Tibial artery (tissue), 4 donors: ENCODE measurements at regions not wholly inside any gene's neighbourhood (a gene's known extent, or its start where the extent isn't known, plus 50 kb on each side); places are given as distances from the start of the nearest gene placed in this dataset.

Source experiments
- DNase-seq, 2 donors: peaks; one replicate each; pipeline ENCODE4 v3.0.0-alpha.2; 2019
- H3K27ac ChIP-seq, 2 donors: fragments of 200-600 bp; sonication (generic) in 1 of 2; 1 replicate in 1 of 2; 2 replicates in 1 of 2; pipeline ENCODE4 v1.5.1; 2018 to 2019; ENCODE audit warnings: mild to moderate bottlenecking in 1 of 2
- H3K27me3 ChIP-seq, 2 donors: fragments of 200-600 bp; sonication (generic) in 1 of 2; one replicate each; pipeline versions ENCODE4 v1.5.1 to v1.6.0; 2016 to 2019
- H3K36me3 ChIP-seq, 3 donors: fragments of 200-600 bp; sonication (generic) in 2 of 3; one replicate each; pipeline ENCODE4 v1.5.1; 2016 to 2019; ENCODE audit warnings: mild to moderate bottlenecking in 2 of 3
- H3K4me1 ChIP-seq, 4 donors: fragments of 200-600 bp; sonication (generic) in 2 of 4; 1 replicate in 3 of 4; 2 replicates in 1 of 4; pipeline ENCODE4 v1.5.1; 2016 to 2019
- H3K4me3 ChIP-seq, 2 donors: fragments of 200-600 bp; sonication (generic) in 1 of 2; 1 replicate in 1 of 2; 2 replicates in 1 of 2; pipeline ENCODE4 v1.5.1; 2018 to 2019; ENCODE audit warnings: mild to moderate bottlenecking in 2 of 2
- H3K9me3 ChIP-seq, 3 donors: fragments of 200-600 bp; sonication (generic) in 1 of 3; one replicate each; pipeline ENCODE4 v1.5.1; 2016 to 2019
- intact Hi-C: fragments of 100-400 bp; cut with DNase I; formaldehyde crosslinking; loops from one replicate; pipeline ENCODE4 v1.15.0; 2023; ENCODE audit warnings: low total_unique reads
- TF ChIP-seq, protein P1 (sequence below), 2 experiments: fragments of 200-600 bp in 1 of 2; fragments of 450-650 bp in 1 of 2; IDR thresholded peaks; one replicate each; pipeline ENCODE4 v1.5.1; 2017 to 2019; ENCODE audit warnings: antibody characterized with exemption in 2 of 2, mild to moderate bottlenecking in 1 of 2, moderate library complexity in 1 of 2

DNA sequence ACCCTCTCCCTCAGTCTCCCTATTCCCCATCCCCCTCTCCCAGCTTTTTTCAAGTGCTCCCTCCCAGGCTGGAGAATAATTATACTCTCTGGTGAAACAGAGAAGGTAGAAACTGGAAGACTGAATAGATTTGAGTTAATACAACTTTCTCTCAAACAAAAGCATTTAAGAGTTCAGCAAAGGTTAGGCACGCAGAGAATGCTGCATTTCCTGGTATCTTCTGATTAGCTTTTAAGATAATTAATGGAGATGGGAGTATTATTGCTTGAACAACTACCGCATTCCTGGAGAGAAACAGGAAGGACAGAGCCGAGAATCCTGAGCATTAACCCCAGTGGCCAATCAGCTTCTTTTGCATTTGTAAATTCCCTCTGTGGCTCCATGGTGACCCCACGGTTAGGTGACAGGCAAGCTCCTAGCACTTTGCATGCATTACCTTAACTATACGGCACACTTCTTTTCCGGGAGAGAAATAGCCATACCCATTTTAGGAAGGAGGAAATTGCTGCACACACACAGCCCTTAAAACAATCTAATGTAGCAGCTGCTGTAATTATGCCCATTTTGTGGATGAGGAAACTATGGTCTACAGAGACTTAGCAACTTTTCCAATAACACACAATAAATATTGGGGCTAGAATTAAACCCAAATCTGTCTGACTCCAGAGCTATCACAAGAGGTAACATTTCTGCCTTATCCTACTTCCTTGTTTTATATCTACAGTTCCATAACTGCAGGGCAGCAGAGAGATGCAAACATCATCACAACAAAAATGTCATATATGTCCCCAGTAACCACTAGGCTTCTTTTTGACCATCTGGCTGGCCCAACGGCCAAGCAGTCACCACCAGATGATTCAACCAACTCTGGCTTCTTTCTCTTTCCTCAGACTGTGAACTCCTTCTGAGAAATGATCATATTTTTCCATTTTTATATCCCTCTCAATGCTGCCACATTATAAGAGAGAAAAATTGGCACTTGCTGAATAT lies 169.9 kb downstream of the CD24 start:
- intact Hi-C loops, result no loop called here
- TF ChIP-seq, protein P1, sequence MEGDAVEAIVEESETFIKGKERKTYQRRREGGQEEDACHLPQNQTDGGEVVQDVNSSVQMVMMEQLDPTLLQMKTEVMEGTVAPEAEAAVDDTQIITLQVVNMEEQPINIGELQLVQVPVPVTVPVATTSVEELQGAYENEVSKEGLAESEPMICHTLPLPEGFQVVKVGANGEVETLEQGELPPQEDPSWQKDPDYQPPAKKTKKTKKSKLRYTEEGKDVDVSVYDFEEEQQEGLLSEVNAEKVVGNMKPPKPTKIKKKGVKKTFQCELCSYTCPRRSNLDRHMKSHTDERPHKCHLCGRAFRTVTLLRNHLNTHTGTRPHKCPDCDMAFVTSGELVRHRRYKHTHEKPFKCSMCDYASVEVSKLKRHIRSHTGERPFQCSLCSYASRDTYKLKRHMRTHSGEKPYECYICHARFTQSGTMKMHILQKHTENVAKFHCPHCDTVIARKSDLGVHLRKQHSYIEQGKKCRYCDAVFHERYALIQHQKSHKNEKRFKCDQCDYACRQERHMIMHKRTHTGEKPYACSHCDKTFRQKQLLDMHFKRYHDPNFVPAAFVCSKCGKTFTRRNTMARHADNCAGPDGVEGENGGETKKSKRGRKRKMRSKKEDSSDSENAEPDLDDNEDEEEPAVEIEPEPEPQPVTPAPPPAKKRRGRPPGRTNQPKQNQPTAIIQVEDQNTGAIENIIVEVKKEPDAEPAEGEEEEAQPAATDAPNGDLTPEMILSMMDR (IDR thresholded peaks at IDR 0.05), result no peak
- Histone ChIP-seq H3K4me1 (no peaks in the 10 kb centered on the region), H3K9me3 (peaks cover 0 to 20% (median 3%) of the 10 kb centered on the region in 3 donors), H3K27ac (no peak overlapping the region), H3K36me3 (no peaks in the 10 kb centered on the region), H3K4me3 (no peak overlapping the region), H3K27me3 (no peaks in the 10 kb centered on the region)
- no peak for DNase-seq

DNA sequence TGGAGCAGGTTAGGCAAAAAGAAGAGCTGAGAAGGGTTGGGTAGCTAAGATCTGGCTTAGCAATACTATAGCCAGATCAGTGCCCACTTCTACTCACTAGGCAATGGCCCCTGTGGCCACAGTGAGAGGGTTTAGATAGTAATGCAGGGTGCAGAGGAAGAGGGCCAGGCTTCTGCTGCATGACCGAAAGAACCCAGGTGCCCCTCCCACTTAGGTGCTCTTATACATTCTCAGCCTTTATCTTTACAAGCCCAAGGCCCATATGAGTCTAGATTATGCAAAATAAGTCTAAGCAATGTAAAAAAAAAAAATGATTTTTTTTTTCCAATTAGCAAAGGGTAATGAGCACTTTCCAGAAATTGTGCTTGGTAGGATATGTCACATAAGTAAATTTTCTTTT lies 171.3 kb downstream of the CD24 start:
- H3K4me3 ChIP-seq, result no peak overlapping the region
- no peaks in the 10 kb centered on the region for H3K4me1 ChIP-seq
- no peaks in the 10 kb centered on the region for H3K36me3 ChIP-seq
- intact Hi-C loops, result no loop called here
- no peak for DNase-seq
- no peaks in the 10 kb centered on the region for H3K27me3 ChIP-seq
- peaks cover 0 to 7% (median 0%) of the 10 kb centered on the region in 3 donors for H3K9me3 ChIP-seq
- TF ChIP-seq, protein P1 (IDR thresholded peaks at IDR 0.05), result no peak
- no peak overlapping the region for H3K27ac ChIP-seq

DNA sequence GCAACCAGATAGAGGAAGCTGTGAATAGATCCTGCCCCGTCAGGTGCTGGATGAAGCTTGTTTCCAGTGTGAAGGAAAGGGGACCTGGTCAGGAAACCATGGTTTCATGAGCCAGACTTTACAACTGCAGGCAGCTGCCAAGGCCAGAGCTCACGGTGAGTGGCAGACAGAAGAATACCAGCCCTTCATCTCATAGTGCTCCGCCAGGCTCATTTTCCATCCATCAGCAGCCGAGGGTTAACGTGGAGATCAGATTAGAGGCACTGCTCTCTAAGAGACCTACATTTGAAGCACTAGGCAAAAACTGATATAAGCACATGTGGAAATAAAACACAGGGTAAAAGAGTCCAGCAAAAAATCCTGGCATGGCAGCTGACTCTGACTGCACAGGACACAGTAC lies 172.4 kb downstream of the CD24 start:
- no peaks in the 10 kb centered on the region for H3K27me3 ChIP-seq
- H3K27ac ChIP-seq, result no peak overlapping the region
- H3K9me3 ChIP-seq, result no peaks in the 10 kb centered on the region
- intact Hi-C loops, result no loop called here
- TF ChIP-seq, protein P1 (IDR thresholded peaks at IDR 0.05), result no peak
- no peaks in the 10 kb centered on the region for H3K36me3 ChIP-seq
- H3K4me1 ChIP-seq, result no peaks in the 10 kb centered on the region
- H3K4me3 ChIP-seq, result no peak overlapping the region
- no peak for DNase-seq

DNA sequence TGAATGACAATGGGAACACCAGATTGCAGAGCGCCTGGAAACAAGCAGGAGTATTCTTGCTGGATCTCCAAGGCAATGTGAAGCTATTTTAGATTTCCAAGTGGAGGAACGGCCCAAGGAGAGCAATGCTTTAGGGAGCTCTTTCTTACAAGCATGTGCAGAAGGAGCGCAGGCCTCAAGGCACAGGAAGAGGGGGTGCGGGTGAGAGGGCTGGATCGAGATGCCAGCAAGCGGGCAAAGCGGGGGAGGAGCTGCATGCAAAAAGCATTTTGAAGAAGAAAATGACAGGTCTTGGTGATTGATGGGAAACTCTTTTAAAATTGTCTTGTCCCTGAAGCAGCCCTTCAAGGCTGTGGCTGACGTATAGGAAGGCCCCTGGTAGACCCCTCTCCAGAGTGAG lies 171.9 kb downstream of the QRSL1 start:
- Histone ChIP-seq H3K27me3 (no peaks in the 10 kb centered on the region), H3K36me3 (no peaks in the 10 kb centered on the region), H3K4me1 (no peaks in the 10 kb centered on the region), H3K27ac (no peak overlapping the region), H3K4me3 (no peak overlapping the region), H3K9me3 (no peaks in the 10 kb centered on the region)
- intact Hi-C loops, result no loop called here
- TF ChIP-seq, protein P1 (IDR thresholded peaks at IDR 0.05), result no peak
- no peak for DNase-seq

DNA sequence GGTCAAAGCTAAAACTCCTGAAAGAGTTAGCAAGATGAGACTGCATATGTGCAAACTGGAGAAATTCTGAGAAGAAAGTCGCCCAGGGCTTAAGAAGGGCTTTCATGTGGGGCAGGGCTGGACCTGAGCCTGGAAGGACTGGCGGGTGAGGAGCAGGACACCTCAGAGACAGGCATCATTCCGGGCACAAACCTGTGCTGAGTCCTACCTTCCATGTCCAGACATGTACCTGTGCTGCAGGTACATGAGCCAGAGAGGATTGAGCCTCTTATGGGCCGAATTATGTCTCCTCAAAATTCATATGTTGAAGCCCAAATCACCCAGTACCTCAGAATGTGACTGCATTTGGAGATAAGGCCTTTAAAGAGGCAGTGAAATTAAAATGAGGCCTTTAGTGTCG lies 171.0 kb downstream of the QRSL1 start:
- TF ChIP-seq, protein P1 (IDR thresholded peaks at IDR 0.05), result no peak
- H3K4me3 ChIP-seq, result no peak overlapping the region
- no peak overlapping the region for H3K27ac ChIP-seq
- H3K27me3 ChIP-seq, result no peaks in the 10 kb centered on the region
- intact Hi-C loops, result no loop called here
- no peak for DNase-seq
- H3K9me3 ChIP-seq, result no peaks in the 10 kb centered on the region
- no peaks in the 10 kb centered on the region for H3K4me1 ChIP-seq
- no peaks in the 10 kb centered on the region for H3K36me3 ChIP-seq
